Loucy (cell line): ENCODE measurements at regions not wholly inside any gene's neighbourhood (a gene's known extent, or its start where the extent isn't known, plus 50 kb on each side); places are given as distances from the start of the nearest gene placed in this dataset.

Experiments used
- CTCF ChIP-seq: fragments of 200-600 bp; sonication (generic); conservative IDR thresholded peaks from 2 replicates; pipeline ENCODE4 v1.5.1; 2014; ENCODE audit warnings: mild to moderate bottlenecking, antibody characterized with exemption, low read length
- EZH2phosphoT487 ChIP-seq: fragments of 200-600 bp; IDR thresholded peaks from 2 replicates; pipeline ENCODE4 v1.6.1; 2018; ENCODE audit warnings: antibody characterized with exemption, mild to moderate bottlenecking, moderate library complexity, borderline replicate concordance

- no peak for TF ChIP-seq CTCF
- no peak for TF ChIP-seq EZH2phosphoT487
These were observed 192.9 kb downstream of the INHBB start for GRCh38 chr2:120538691-120539423.
